Uterus (tissue), 3 donors: ENCODE measurements at regions not wholly inside any gene's neighbourhood (a gene's known extent, or its start where the extent isn't known, plus 50 kb on each side); places are given as distances from the start of the nearest gene placed in this dataset.

Experiments
- DNase-seq, 2 donors: peaks; one replicate each; pipeline ENCODE4 v3.0.0-alpha.2; 2019 to 2020
- H3K27ac ChIP-seq, 2 donors: fragments of 200-600 bp; sonication (generic); 1 replicate in 1 of 2; 2 replicates in 1 of 2; pipeline ENCODE4 v1.5.1; 2016 to 2018
- H3K27me3 ChIP-seq, 2 donors: fragments of 200-600 bp; sonication (generic); one replicate each; pipeline ENCODE4 v1.5.1; 2018 to 2019; ENCODE audit warnings: control low read depth in 1 of 2
- H3K36me3 ChIP-seq, 2 donors: fragments of 200-600 bp; sonication (generic); one replicate each; pipeline ENCODE4 v1.5.1; 2019; ENCODE audit warnings: control low read depth in 1 of 2
- H3K4me1 ChIP-seq, 2 donors: fragments of 200-600 bp; sonication (generic); one replicate each; pipeline ENCODE4 v1.5.1; 2018 to 2019; ENCODE audit warnings: control low read depth in 1 of 2
- H3K4me3 ChIP-seq, 2 donors: fragments of 200-600 bp; sonication (generic); 1 replicate in 1 of 2; 2 replicates in 1 of 2; pipeline ENCODE4 v1.5.1; 2018 to 2019; ENCODE audit warnings: mild to moderate bottlenecking in 1 of 2
- H3K9me3 ChIP-seq, 2 donors: fragments of 200-600 bp; sonication (generic); one replicate each; pipeline ENCODE4 v1.5.1; 2019; ENCODE audit warnings: control low read depth in 1 of 2
- CTCF ChIP-seq, 4 experiments: fragments of 200-600 bp in 2 of 4; fragments of 450-650 bp in 2 of 4; sonication (generic) in 2 of 4; IDR thresholded peaks; one replicate each; pipeline ENCODE4 v1.5.1; 2016 to 2019; ENCODE audit warnings: antibody characterized with exemption in 4 of 4, mild to moderate bottlenecking in 2 of 4, moderate library complexity in 1 of 4
- POLR2A ChIP-seq, 2 donors: fragments of 450-650 bp; IDR thresholded peaks; one replicate each; pipeline ENCODE4 v1.6.1; 2016; ENCODE audit warnings: antibody characterized with exemption in 2 of 2, mild to moderate bottlenecking in 1 of 2, moderate library complexity in 1 of 2
- intact Hi-C: fragments of 100-400 bp; cut with DNase I; formaldehyde crosslinking; loops from one replicate; pipeline ENCODE4 v1.15.1; 2023; ENCODE audit warnings: low total_unique reads
- donor health status: DM: yes; HTN: yes; CAD: no.

- Histone ChIP-seq H3K4me3 (no peak overlapping the region), H3K27me3 (no peaks in the 10 kb centered on the region), H3K27ac (no peak overlapping the region), H3K9me3 (no peaks in the 10 kb centered on the region), H3K36me3 (no peaks in the 10 kb centered on the region), H3K4me1 (no peaks in the 10 kb centered on the region)
- intact Hi-C loops, result no loop called here
- DNase-seq, result no peak
- TF ChIP-seq POLR2A (IDR thresholded peaks at IDR 0.05) (no peak), CTCF (IDR thresholded peaks at IDR 0.05) (no peak)
Observed at GRCh38 chr5:116827078-116827477, 252.5 kb upstream of the SEMA6A start.

GRCh38 chr5:116825486-116825885 lies 250.9 kb upstream of the SEMA6A start:
- Histone ChIP-seq H3K4me1 (no peaks in the 10 kb centered on the region), H3K27me3 (no peaks in the 10 kb centered on the region), H3K27ac (no peak overlapping the region), H3K9me3 (no peaks in the 10 kb centered on the region), H3K4me3 (no peak overlapping the region), H3K36me3 (no peaks in the 10 kb centered on the region)
- TF ChIP-seq CTCF (IDR thresholded peaks at IDR 0.05) (no peak), POLR2A (IDR thresholded peaks at IDR 0.05) (no peak)
- intact Hi-C loops, result no loop called here
- no peak for DNase-seq

- intact Hi-C loops, result no loop called here
- no peak for DNase-seq
- no peak overlapping the region for H3K4me3 ChIP-seq
- no peaks in the 10 kb centered on the region for H3K4me1 ChIP-seq
- no peaks in the 10 kb centered on the region for H3K36me3 ChIP-seq
- no peak overlapping the region for H3K27ac ChIP-seq
- no peaks in the 10 kb centered on the region for H3K9me3 ChIP-seq
- H3K27me3 ChIP-seq, result no peaks in the 10 kb centered on the region
- TF ChIP-seq CTCF (IDR thresholded peaks at IDR 0.05) (no peak), POLR2A (IDR thresholded peaks at IDR 0.05) (no peak)
Observed at GRCh38 chr5:116824751-116825438, 250.3 kb upstream of the SEMA6A start.

- Histone ChIP-seq H3K4me1 (no peaks in the 10 kb centered on the region), H3K9me3 (no peaks in the 10 kb centered on the region), H3K4me3 (no peak overlapping the region), H3K36me3 (no peaks in the 10 kb centered on the region), H3K27me3 (no peaks in the 10 kb centered on the region), H3K27ac (no peak overlapping the region)
- TF ChIP-seq POLR2A (IDR thresholded peaks at IDR 0.05) (no peak), CTCF (IDR thresholded peaks at IDR 0.05) (no peak)
- intact Hi-C loops, result no loop called here
- no peak for DNase-seq
Observed at GRCh38 chr5:116814626-116815385, 240.2 kb upstream of the SEMA6A start.

GRCh38 chr5:116813906-116814305 lies 239.3 kb upstream of the SEMA6A start:
- intact Hi-C loops, result no loop called here
- TF ChIP-seq CTCF (IDR thresholded peaks at IDR 0.05) (no peak), POLR2A (IDR thresholded peaks at IDR 0.05) (no peak)
- DNase-seq, result no peak
- Histone ChIP-seq H3K4me1 (no peaks in the 10 kb centered on the region), H3K9me3 (no peaks in the 10 kb centered on the region), H3K27me3 (no peaks in the 10 kb centered on the region), H3K27ac (no peak overlapping the region), H3K36me3 (no peaks in the 10 kb centered on the region), H3K4me3 (no peak overlapping the region)
